HG03103 (cell line): ENCODE measurements at regions not wholly inside any gene's neighbourhood (a gene's known extent, or its start where the extent isn't known, plus 50 kb on each side); places are given as distances from the start of the nearest gene placed in this dataset.
"Not testable (repeated sequence)": the region's sequence is repeated elsewhere in the genome, so short reads cannot be mapped to it uniquely, and the experiment has no call there.

Experiments used
- ATAC-seq: cut with Tn5 transposase; IDR thresholded peaks from one replicate; pipeline ENCODE4 v1.9.1; 2021; ENCODE audit warnings: low read depth; ENCODE audit not compliant: unreplicated experiment

DNA sequence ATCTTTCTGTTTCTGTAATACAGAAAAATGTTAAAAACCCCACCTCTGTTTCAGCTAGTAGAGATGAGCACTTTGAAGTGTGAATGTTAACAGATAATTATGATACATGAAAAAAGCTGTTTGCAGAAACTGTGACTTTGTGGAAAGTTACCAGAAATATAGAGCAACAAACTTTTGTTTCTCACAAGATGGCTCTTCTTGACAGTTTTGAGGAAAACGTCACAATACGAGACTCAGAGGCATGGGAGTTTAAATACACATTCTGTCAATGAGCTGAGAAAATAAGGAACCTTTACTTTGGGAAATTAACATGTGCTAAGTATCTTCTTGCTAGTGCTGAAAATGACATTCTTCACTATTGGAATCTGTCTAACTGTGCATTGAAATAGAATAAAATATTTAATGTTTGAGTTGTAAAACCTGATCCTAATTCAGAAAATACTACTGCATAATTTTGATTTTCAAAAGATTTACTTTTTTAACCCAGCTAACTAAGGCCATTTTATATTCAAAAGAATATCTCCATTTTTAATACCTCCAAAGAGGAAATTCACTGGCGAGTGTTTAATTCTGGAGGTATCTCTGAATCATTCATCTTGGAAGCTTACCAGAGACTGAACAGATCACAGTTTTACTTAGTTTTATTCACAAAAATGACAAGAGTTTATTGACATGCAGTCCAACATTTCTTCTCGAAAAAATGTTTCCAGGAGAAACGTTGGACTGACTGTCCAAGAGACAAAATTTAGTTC lies 308.9 kb upstream of the LRFN5 start:
- no peak for ATAC-seq

DNA sequence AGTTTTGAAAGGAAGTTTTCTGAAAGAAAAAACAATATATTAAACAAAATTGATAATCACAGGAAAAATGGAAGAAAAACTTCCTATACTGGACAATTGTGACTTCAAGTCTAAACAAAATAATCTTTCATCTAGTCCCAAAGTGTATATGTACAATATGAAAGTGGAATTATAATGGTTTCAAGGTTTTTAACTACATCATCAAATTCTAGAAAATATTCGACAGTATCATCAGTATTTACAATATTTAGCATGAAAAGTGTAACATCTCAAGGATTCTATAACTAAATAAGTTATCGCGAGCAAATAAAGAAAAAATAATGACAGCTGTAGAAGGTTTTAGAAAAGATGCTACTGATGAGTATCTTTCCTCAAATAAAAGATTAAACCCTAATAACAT lies 310.9 kb upstream of the LRFN5 start:
- no peak for ATAC-seq

- no peak for ATAC-seq
Measured at GRCh38 chr14:41289025-41289424, 317.7 kb upstream of the LRFN5 start.

- no peak for ATAC-seq
Measured at GRCh38 chr14:41285186-41285748, 321.4 kb upstream of the LRFN5 start.

DNA sequence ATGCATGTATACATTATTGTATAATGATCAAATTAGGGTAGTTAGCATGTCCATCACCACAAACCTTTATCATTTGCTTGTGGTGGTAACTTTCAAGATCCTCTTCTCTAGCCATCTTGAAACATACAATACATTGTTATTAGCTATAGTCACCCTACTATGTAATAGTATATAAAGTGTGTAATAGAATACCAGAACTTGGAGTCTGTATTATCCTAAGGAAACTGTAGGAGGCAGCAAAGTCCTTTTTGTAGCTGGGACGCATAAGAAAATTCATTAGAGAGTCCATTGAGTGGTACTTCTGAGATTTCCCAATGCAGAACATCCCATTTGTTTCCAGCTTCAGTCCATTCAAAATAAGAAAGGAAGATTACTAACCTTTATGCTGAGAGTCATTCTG lies 325.9 kb upstream of the LRFN5 start:
- no peak for ATAC-seq

GRCh38 chr14:41277450-41277849 lies 329.2 kb upstream of the LRFN5 start:
- ATAC-seq, result no peak

DNA sequence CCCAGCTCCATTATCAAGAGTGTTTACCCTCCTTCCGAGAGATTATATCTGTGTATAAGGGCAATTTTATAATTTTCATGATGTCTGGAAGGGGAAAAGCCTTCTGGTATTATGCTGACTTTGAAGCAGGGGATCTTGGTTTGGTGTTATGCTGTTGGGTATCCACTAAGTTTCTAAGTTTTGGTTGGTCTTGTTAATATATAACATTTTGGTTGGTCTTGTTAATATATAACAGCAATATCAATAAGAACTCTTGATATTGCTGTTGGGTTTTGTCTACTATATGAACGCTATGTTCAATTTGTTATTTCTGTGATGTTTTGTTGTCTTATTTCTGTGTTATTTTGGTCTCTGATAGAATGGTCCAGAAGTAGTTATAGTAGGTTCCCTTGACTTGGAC lies 349.2 kb upstream of the LRFN5 start:
- no peak for ATAC-seq

- no peak for ATAC-seq
Measured at GRCh38 chr14:41235466-41235865, 371.2 kb upstream of the LRFN5 start.

- ATAC-seq, result no peak
Measured at GRCh38 chr14:41230683-41231082, 376.0 kb upstream of the LRFN5 start.

DNA sequence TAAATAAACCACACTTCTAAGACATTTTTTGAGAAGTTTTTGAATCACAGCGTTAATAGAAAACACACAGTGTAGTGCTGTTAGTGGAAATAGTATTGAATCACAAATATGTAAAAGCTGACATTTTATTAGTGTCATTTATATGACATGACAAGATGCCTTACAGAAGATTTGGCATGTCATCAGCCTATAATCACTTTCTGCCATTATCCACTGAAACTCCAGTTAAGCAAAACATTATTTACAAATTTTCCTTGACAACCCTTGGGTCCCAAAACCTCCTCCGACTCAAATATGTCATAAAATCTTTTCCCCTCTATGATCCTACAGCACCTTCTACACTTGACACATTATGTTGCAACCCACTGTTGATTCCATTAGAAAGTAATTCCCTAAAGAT lies 376.9 kb upstream of the LRFN5 start:
- no peak for ATAC-seq

- ATAC-seq, result no peak
Measured at GRCh38 chr14:41225433-41225832, 381.2 kb upstream of the LRFN5 start.

- no peak for ATAC-seq
Measured at GRCh38 chr14:41222581-41222980, 384.1 kb upstream of the LRFN5 start.

DNA sequence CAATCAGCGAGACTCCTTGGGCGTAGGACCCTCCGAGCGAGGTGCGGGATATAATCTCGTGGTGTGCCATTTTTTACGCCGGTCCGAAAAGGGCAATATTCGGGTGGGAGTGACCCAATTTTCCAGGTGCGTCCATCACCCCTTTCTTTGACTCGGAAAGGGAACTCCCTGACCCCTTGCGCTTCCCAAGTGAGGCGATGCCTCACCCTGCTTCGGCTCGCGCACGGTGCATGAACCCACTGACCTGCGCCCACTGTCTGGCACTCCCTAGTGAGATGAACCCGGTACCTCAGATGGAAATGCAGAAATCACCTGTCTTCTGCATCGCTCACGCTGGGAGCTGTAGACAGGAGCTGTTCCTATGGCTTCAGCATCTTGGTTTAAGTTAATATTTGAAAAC lies 391.7 kb upstream of the LRFN5 start:
- ATAC-seq, result not testable (repeated sequence)

- ATAC-seq, result no peak
Measured at GRCh38 chr14:41201696-41202095, 405.0 kb upstream of the LRFN5 start.

DNA sequence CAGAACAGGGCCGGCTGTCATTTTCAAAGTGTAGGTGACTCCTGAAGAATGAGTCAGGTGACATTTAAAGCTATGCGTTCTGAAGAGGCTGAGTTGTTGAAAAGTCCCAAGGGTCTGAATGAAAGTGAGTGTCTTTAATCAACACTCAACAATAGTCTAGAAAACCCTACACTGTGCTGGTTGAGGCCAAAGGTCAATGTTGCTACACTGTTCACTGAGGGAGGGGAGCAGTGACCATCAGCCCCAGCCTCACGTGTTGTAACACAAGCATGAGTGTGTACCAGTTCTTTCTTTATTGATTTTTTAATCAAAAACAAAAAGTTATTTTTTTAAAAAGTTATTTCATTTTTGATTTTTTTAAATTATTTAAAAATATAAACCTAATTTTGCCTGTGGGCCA lies 418.8 kb upstream of the LRFN5 start:
- no peak for ATAC-seq

DNA sequence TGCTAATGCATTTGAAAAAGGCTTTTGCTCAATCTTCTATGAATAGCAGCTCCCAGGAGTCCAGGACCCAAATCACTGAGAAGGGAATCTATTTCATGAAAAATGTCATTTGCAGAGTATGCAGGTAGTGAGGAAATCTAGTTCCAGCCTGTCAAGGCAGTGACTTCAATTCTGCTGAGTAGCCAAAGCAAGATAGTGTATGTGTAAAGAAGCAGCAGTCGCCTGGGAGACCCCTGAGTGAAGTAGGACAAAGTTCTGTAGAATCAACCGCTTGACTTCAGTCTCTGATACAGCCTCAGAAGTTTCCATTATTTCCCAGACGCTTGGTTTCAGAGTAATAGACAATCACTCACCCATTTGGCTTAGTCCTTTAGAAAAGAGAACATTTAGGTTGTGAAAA lies 435.6 kb upstream of the LRFN5 start:
- ATAC-seq, result no peak

DNA sequence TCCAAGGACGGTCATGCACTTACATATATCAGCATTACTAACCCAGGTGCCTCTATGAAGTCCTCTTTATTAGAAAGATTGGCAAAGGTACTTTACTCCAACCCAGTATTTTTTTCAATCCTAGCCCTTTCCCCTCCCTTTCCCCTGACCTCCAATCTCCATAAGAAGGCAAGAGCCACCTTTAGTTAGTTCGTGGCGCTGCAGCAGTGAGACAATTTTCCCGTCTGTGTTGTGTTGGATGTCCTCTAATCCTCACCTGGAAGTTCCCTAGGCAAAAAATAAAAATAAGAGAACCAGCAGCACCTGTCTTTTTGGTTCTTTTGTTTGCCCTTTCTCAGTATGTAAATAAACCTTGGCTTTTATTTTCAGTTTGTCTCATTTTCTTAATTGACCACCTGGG lies 439.6 kb upstream of the LRFN5 start:
- no peak for ATAC-seq

- no peak for ATAC-seq
Measured at GRCh38 chr14:41154143-41154807, 452.4 kb upstream of the LRFN5 start.

GRCh38 chr14:41146391-41146790 lies 460.3 kb upstream of the LRFN5 start:
- no peak for ATAC-seq

DNA sequence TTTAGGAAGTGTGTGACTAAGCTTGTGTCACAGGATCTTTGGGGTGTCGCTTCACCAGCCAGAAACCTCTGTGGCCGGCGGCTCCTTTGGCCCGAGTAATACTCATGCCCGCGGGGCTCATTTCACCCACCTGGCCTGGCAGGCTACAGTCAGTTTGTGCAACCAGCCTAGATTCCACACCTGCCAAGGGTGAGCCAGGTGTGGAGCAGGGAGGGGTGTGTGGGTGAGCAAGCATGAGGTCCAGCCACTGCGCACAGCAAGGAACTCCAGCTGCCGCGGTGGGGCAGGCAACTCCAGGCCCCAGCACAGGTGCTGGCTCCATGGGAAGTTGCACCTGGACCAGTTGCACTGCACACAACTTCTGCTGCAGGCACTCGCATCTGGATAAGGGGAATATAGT lies 462.3 kb upstream of the LRFN5 start:
- ATAC-seq, result no peak

GRCh38 chr14:41137741-41138140 lies 468.9 kb upstream of the LRFN5 start:
- no peak for ATAC-seq

GRCh38 chr14:41130274-41130673 lies 476.4 kb upstream of the LRFN5 start:
- no peak for ATAC-seq
